ENCODE measurements at regions not wholly inside any gene's neighbourhood (a gene's known extent, or its start where the extent isn't known, plus 50 kb on each side); places are given as distances from the start of the nearest gene placed in this dataset.
"Not testable (repeated sequence)": the region's sequence is repeated elsewhere in the genome, so short reads cannot be mapped to it uniquely, and the experiment has no call there.

DNA sequence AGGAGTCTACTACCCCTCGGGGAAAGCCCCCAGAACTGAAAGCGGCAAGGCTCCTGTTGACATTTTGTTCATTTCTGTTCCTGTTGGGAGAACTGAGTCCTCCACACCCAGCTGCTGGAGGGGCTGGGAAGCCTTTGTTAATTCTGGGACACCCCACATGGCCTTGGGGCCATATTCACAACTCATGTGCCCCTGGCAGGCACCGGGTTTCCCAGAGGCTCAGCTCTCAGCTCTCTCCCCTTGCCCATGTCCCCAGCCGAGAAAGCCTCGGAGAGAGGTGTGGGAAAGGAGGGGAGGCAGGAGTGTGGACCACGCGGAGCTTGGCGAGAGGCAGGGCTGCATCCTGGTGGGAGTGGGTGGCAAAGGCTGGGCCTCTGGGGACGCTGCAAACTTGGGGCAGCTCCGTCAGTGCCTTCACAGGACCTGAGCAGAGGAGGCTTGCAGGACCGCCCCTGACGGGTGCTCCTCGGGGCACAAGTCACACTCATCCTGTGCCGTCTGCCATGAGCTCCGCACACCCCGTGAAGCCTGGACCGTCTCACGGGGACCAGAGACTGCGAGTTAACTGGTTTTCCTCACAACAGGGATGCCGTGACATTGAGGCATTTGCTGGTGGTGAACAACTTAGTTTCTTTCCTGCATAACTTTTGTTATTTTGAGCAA is 140.9 kb downstream of the DNAJB6 start:
- peaks cover 11 to 21% of the 10 kb centered on the region in 2 donors for H3K9me3 Mint-ChIP-seq
- H3K27ac Mint-ChIP-seq = peak overlapping the region in 1 of 2 donors; percentile 59
- peaks cover 19 to 24% of the 10 kb centered on the region in 2 donors for H3K36me3 Mint-ChIP-seq
- peak in 1 of 2 donors; percentile 55 for DNase-seq (ENCODE audit: low spot score in 2 of 2)
- peak; percentile 40 to 68 for ATAC-seq

DNA sequence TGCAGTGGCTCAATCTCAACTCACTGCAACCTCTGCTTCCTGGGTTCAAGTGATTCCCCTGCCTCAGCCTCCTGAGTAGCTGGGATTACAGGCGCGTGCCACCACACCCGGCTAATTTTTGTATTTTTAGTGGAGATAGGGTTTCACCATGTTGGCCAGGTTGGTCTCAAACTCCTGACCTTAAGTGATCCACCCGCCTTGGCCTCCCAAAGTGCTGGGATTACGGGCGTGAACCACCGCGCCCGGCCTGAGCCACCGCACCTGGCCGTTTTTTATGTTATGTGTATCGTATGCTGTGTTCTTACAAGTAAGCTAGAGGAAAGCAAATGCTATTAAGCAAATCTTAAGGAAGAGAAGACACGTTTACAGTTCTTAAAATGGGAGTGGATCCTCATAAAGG is 141.8 kb downstream of the DNAJB6 start:
- H3K36me3 Mint-ChIP-seq = peaks cover 9 to 15% of the 10 kb centered on the region in 2 donors
- peak in 1 of 2 donors; percentile 9 for DNase-seq (ENCODE audit: low spot score in 2 of 2)
- peak overlapping the region; percentile 50 to 59 for H3K27ac Mint-ChIP-seq
- ATAC-seq = not testable (repeated sequence)
- peaks cover 4 to 11% of the 10 kb centered on the region in 2 donors for H3K9me3 Mint-ChIP-seq

GRCh38 chr7:157479326-157479725 is 142.5 kb downstream of the DNAJB6 start:
- ATAC-seq (no peak), DNase-seq (ENCODE audit: low spot score in 2 of 2) (peak in 1 of 2 donors; percentile 14)
- no peak overlapping the region for H3K27ac Mint-ChIP-seq
- peaks cover 5 to 9% of the 10 kb centered on the region in 2 donors for H3K36me3 Mint-ChIP-seq
- peaks cover 0 to 7% of the 10 kb centered on the region in 2 donors for H3K9me3 Mint-ChIP-seq

DNA sequence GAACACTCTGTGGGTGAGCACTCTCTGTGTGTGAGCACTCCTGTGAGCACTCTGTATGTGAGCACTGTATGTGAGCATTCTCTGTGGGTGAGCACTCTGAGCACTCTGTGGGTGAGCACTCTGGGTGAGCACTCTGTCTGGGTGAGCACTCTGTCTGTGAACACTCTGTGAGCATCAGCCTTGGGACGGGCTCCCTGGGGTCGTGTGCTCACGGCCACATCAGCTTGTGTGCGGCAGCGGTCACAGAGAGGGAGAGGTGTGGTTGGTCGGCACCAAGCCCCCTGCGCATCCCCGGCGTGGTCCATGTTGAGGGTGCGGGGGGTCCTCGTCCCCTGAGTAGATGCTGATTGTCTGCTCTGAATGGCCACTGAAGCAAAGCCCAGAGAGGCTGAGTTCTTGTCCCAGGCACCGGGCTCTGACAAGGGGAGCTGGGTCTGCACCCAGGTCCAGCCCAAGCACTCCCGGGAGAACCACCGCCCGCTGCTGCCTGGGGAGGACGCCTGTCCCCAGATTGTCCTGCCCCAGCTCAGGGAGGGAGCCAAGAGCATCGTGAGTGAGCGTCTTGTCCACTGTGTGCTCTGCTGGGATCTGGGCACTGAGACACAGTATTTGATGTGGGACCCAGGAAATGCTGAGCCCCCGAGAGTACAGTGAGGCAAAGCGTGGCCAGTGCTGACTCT is 143.7 kb downstream of the DNAJB6 start:
- ATAC-seq = no peak
- no peaks in the 10 kb centered on the region for H3K36me3 Mint-ChIP-seq

DNA sequence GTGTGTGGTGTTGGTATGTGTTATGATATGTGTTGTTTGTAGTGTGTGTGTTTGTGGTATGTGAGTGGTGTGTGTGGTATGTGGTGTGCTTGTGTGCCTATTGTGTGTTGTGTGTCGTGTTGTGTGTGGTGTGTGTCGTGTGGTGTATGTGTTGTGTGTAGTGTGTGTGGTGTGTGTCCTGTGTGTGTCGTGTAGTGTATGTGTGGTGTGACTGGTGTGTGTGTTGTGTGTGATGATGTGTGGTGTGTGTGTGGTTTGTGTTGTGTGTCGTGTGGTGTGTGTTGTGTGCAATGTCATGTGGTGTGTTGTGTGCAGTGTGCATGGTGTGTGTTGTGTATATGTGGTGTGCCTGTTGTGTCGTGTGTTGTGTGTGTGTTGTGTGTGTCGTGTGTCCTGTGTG is 144.6 kb downstream of the DNAJB6 start:
- ATAC-seq = no peak
- no peaks in the 10 kb centered on the region for H3K36me3 Mint-ChIP-seq
- H3K9me3 Mint-ChIP-seq = no peaks in the 10 kb centered on the region
- no peak overlapping the region for H3K27ac Mint-ChIP-seq
- DNase-seq (ENCODE audit: low spot score in 2 of 2) = no peak

More for the DNA sequence above, 143.7 kb downstream of the DNAJB6 start:
- Mint-ChIP-seq H3K27ac (no peak overlapping the region), H3K9me3 (no peaks in the 10 kb centered on the region)
- peak in 1 of 2 donors; percentile 45 for DNase-seq (ENCODE audit: low spot score in 2 of 2)

DNA sequence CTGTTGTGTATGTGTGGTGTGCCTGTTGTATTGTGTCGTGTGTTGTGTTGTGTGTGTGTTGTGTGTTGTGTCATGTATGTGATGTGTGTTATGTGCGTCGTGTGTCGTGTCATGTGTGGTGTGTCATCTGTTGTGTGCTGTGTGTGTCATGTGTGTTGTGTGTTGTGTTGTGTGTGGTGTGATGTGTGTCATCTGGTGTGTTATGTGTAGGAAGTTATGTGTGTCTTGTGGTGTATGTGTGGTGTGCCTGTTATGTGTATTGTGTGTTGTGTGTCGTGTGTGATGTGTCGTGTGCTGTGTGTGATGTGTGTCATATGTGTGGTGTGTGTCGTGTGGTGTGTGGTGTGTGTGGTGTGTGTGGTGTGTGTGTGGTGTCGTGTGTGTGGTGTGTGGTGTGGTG is 145.2 kb downstream of the DNAJB6 start:
- no peaks in the 10 kb centered on the region for H3K9me3 Mint-ChIP-seq
- no peak for DNase-seq (ENCODE audit: low spot score in 2 of 2)
- ATAC-seq = peak in 1 of 2 donors; percentile 28
- no peak overlapping the region for H3K27ac Mint-ChIP-seq
- no peaks in the 10 kb centered on the region for H3K36me3 Mint-ChIP-seq

DNA sequence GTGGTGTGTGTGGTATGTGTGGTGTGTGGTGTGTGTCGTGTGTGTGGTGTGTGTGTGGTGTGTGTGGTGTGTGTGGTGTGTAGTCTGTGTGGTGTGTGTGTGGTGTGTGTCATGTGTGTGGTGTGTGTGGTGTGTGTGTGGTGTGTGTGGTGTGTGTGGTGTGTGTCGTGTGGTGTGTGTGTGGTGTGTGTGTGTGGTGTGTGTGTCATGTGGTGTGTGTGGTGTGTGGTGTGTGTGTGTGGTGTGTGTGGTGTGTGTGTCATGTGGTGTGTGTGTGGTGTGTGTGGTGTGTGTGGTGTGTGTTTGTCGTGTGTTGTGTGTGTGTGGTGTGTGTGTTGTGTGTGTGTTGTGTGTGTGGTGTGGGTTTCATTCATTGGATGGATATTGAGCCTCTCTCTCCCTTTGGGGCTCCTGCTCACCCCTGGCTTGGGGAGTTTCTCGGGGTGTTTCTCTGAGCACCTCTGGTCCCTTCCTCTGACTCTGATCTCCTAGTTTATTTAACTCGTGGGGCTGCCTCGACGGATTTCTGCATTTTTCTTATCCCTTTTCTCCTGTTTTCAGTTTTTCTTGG is 145.8 kb downstream of the DNAJB6 start:
- ATAC-seq = peak in 1 of 2 donors; percentile 47
- Mint-ChIP-seq H3K9me3 (no peaks in the 10 kb centered on the region), H3K36me3 (no peaks in the 10 kb centered on the region), H3K27ac (peak overlapping the region in 1 of 2 donors; percentile 11)
- no peak for DNase-seq (ENCODE audit: low spot score in 2 of 2)

DNA sequence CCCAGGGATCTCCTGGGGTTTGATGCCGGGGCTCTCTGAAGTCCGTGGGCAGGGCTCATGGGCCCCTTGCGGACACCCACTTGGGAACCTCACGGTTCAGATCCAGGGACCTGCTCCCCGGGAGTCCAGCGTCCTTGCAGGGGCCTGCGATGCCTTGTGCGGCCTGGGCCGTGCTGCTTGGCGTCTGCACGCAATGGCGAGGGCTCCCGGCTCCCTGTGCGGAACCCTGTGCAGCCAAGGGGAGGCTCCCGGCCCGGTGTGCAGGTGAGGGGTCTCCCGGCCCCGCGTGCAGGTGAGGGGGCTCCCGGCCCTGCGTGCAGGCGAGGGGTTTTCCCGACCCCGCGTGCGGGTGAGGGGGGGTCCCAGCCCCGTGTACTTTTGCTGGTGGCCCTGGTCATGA is 146.7 kb downstream of the DNAJB6 start:
- peak in 1 of 2 donors; percentile 39 for DNase-seq (ENCODE audit: low spot score in 2 of 2)
- Mint-ChIP-seq H3K27ac (no peak overlapping the region), H3K36me3 (no peaks in the 10 kb centered on the region), H3K9me3 (no peaks in the 10 kb centered on the region)
- ATAC-seq = peak in 1 of 2 donors; percentile 22

GRCh38 chr7:157483971-157484410 is 147.2 kb downstream of the DNAJB6 start:
- Mint-ChIP-seq H3K9me3 (no peaks in the 10 kb centered on the region), H3K36me3 (no peaks in the 10 kb centered on the region)
- ATAC-seq = no peak

DNA sequence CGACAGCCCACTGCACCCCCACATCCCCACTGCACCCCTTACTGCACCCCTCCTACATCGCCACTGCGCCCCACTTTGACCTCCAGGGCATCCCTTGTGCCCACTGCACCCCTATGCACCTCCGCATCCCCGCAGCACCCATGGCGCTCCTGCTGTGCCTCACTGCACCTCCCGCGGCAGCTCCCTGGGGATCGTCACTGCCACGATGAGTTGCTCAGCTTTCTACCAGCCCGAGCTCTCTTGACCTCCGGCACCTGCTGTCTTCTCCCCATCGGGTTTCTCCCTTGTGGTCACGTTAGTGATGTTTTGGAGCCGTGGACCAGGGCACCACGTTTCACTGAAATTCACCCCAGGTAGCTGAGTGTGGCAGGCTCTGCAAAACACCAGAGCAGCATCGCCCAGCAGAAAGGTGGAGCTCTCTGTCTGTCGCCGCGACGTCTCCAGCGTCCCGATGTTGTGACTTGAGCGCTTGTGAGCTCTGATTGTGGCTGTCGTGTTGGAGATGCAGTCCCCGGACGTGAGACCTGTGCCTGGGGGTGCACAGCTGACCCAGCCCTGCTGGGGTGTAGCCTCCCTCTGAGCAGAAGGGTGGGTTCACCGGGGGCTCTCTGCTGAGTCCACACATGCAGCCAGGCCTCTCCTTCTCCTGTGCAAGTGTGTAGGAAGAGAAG is 147.7 kb downstream of the DNAJB6 start:
- H3K9me3 Mint-ChIP-seq = no peaks in the 10 kb centered on the region
- DNase-seq (ENCODE audit: low spot score in 2 of 2) (peak in 1 of 2 donors; percentile 51), ATAC-seq (peak in 1 of 2 donors; percentile 35)
- H3K36me3 Mint-ChIP-seq = no peaks in the 10 kb centered on the region
- no peak overlapping the region for H3K27ac Mint-ChIP-seq

More at GRCh38 chr7:157483971-157484410, 147.2 kb downstream of the DNAJB6 start:
- DNase-seq (ENCODE audit: low spot score in 2 of 2) = peak in 1 of 2 donors; percentile 40
- no peak overlapping the region for H3K27ac Mint-ChIP-seq

GRCh38 chr7:157485361-157485831 is 148.6 kb downstream of the DNAJB6 start:
- Mint-ChIP-seq H3K36me3 (no peaks in the 10 kb centered on the region), H3K9me3 (no peaks in the 10 kb centered on the region), H3K27ac (no peak overlapping the region)
- peak in 1 of 2 donors; percentile 44 for DNase-seq (ENCODE audit: low spot score in 2 of 2)
- peak in 1 of 2 donors; percentile 24 for ATAC-seq

- no peaks in the 10 kb centered on the region for H3K9me3 Mint-ChIP-seq
- H3K27ac Mint-ChIP-seq = no peak overlapping the region
- no peak for ATAC-seq
- DNase-seq (ENCODE audit: low spot score in 2 of 2) = no peak
- peaks cover 0 to 4% of the 10 kb centered on the region in 2 donors for H3K36me3 Mint-ChIP-seq
These were observed 149.4 kb downstream of the DNAJB6 start for GRCh38 chr7:157486007-157486755.

DNA sequence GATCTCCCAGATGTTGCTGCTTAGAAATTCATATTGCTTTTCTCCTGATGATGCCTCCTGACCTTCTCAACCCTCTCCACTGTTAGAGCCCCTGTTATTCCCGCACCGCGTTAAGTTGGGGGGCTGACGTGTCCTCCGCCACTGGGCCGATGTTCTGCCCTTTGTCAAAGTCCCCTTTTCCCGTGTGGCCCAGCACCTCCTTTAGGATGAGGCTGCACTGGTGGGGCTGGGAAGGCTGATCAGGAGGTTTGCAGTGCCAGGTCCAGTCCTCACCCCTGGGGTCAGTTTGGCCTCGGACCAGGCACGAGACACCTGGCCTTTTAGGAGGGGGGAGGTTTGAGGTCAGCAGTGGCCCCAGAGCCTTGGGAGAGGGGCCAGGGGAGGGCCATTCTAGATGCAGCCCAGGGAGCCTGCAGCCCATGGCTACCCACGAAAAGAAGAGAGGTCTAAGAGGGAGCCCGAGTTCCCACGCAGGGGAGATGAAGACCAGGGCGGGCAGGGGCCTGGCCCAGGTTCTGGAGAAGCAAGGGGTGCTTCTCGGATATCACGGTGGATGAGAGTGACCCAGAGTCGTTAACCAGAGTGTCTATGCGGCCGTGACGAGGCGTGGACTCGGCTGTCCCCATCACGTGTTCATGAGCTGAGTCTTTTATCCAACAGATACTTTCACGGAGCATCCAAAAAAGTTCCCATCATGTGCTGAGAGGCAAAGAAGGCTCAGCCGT is 150.4 kb downstream of the DNAJB6 start:
- H3K9me3 Mint-ChIP-seq = peaks cover 0 to under 1% of the 10 kb centered on the region in 2 donors
- no peak for ATAC-seq
- DNase-seq (ENCODE audit: low spot score in 2 of 2) = no peak
- H3K27ac Mint-ChIP-seq = no peak overlapping the region
- peaks cover 2 to 11% of the 10 kb centered on the region in 2 donors for H3K36me3 Mint-ChIP-seq

GRCh38 chr7:157488281-157488680 is 151.5 kb downstream of the DNAJB6 start:
- no peak for ATAC-seq
- Mint-ChIP-seq H3K9me3 (peaks cover 4 to 10% of the 10 kb centered on the region in 2 donors), H3K36me3 (peaks cover 6 to 21% of the 10 kb centered on the region in 2 donors), H3K27ac (no peak overlapping the region)
- no peak for DNase-seq (ENCODE audit: low spot score in 2 of 2)

- Mint-ChIP-seq H3K9me3 (peaks cover 4 to 10% of the 10 kb centered on the region in 2 donors), H3K27ac (no peak overlapping the region), H3K36me3 (peaks cover 6 to 24% of the 10 kb centered on the region in 2 donors)
- DNase-seq (ENCODE audit: low spot score in 2 of 2) (peak in 1 of 2 donors; percentile 48), ATAC-seq (no peak)
These were observed 152.2 kb downstream of the DNAJB6 start for GRCh38 chr7:157488966-157489365.
